Loucy (cell line): ENCODE measurements at regions not wholly inside any gene's neighbourhood (a gene's known extent, or its start where the extent isn't known, plus 50 kb on each side); places are given as distances from the start of the nearest gene placed in this dataset.
"Not testable (repeated sequence)": the region's sequence is repeated elsewhere in the genome, so short reads cannot be mapped to it uniquely, and the experiment has no call there.

ENCODE experiments used
- H2AFZ ChIP-seq: fragments of 200-600 bp; sonication (generic); 2 replicates; pipeline ENCODE4 v1.6.0; 2016; ENCODE audit warnings: antibody characterized with exemption, mild to moderate bottlenecking, low read length, moderate library complexity
- H3F3A ChIP-seq: fragments of 200-600 bp; 2 replicates; pipeline ENCODE4 v1.6.0; 2016; ENCODE audit warnings: antibody characterized with exemption, low read depth, mild to moderate bottlenecking
- H3K27me3 ChIP-seq: fragments of 200-600 bp; sonication (generic); 2 replicates; pipeline ENCODE4 v1.6.1; 2014; ENCODE audit warnings: low read length, mild to moderate bottlenecking; ENCODE audit not compliant: insufficient read depth, poor library complexity, severe bottlenecking
- H3K36me3 ChIP-seq: fragments of 200-600 bp; sonication (generic); 2 replicates; pipeline ENCODE4 v1.6.1; 2016; ENCODE audit warnings: low read length; ENCODE audit not compliant: insufficient read depth
- H3K4me1 ChIP-seq: fragments of 200-600 bp; sonication (generic); 2 replicates; pipeline ENCODE4 v1.5.1; 2014; ENCODE audit warnings: low read length, mild to moderate bottlenecking; ENCODE audit not compliant: insufficient read depth, poor library complexity, severe bottlenecking
- H3K4me2 ChIP-seq: fragments of 200-600 bp; sonication (generic); 2 replicates; pipeline ENCODE4 v1.6.0; 2014; ENCODE audit warnings: antibody characterized with exemption, low read length, low read depth, mild to moderate bottlenecking; ENCODE audit not compliant: poor library complexity, severe bottlenecking
- H3K4me3 ChIP-seq: fragments of 200-600 bp; sonication (generic); 2 replicates; pipeline ENCODE4 v1.5.1; 2014; ENCODE audit warnings: low read length, mild to moderate bottlenecking, mixed read lengths; ENCODE audit not compliant: poor library complexity, severe bottlenecking
- H3K79me2 ChIP-seq: fragments of 200-600 bp; sonication (generic); 2 replicates; pipeline ENCODE4 v1.6.1; 2014; ENCODE audit warnings: low read length; ENCODE audit not compliant: insufficient read depth
- H3K9ac ChIP-seq: fragments of 200-600 bp; sonication (generic); 2 replicates; pipeline ENCODE4 v1.6.0; 2014; ENCODE audit warnings: mild to moderate bottlenecking, low read depth, low read length, moderate library complexity; ENCODE audit not compliant: poor library complexity, severe bottlenecking
- H3K9me2 ChIP-seq: fragments of 200-600 bp; sonication (generic); replicated peaks from 2 replicates; pipeline ENCODE4 v1.6.1; 2016; ENCODE audit warnings: low read depth, low read length, mixed read lengths
- H3K9me3 ChIP-seq: fragments of 200-600 bp; sonication (generic); 2 replicates; pipeline ENCODE4 v1.6.1; 2014; ENCODE audit warnings: mild to moderate bottlenecking, antibody characterized with exemption, low read length, low read depth; ENCODE audit not compliant: insufficient read depth
- H4K20me1 ChIP-seq: fragments of 200-600 bp; sonication (generic); 2 replicates; pipeline ENCODE4 v1.6.0; 2014; ENCODE audit warnings: antibody characterized with exemption, low read length, mild to moderate bottlenecking; ENCODE audit not compliant: insufficient read depth, poor library complexity, severe bottlenecking
- CTCF ChIP-seq: fragments of 200-600 bp; sonication (generic); conservative IDR thresholded peaks from 2 replicates; pipeline ENCODE4 v1.5.1; 2014; ENCODE audit warnings: mild to moderate bottlenecking, antibody characterized with exemption, low read length
- EZH2phosphoT487 ChIP-seq: fragments of 200-600 bp; IDR thresholded peaks from 2 replicates; pipeline ENCODE4 v1.6.1; 2018; ENCODE audit warnings: antibody characterized with exemption, mild to moderate bottlenecking, moderate library complexity, borderline replicate concordance

- H3K9me2 ChIP-seq, result no peaks in the 10 kb centered on the region
- H2AFZ ChIP-seq, result no peak overlapping the region
- H3K36me3 ChIP-seq, result no peaks in the 10 kb centered on the region
- H3K9ac ChIP-seq, result no peak overlapping the region
- H3K4me3 ChIP-seq, result no peak overlapping the region
- H3K27me3 ChIP-seq, result no peaks in the 10 kb centered on the region
- H3K9me3 ChIP-seq, result no peaks in the 10 kb centered on the region
- H4K20me1 ChIP-seq, result no peaks in the 10 kb centered on the region
- peaks cover 5% of the 10 kb centered on the region for H3K4me1 ChIP-seq
- H3K79me2 ChIP-seq, result no peaks in the 10 kb centered on the region
- TF ChIP-seq CTCF (no peak), EZH2phosphoT487 (no peak)
- H3F3A ChIP-seq, result no peaks in the 10 kb centered on the region
- no peak overlapping the region for H3K4me2 ChIP-seq
Observed at GRCh38 chr2:172308253-172308935, 119.0 kb upstream of the ITGA6 start.

GRCh38 chr2:172311921-172312345, 115.5 kb upstream of the ITGA6 start:
- no peak overlapping the region for H3K9ac ChIP-seq
- no peaks in the 10 kb centered on the region for H3K36me3 ChIP-seq
- H3K27me3 ChIP-seq, result no peaks in the 10 kb centered on the region
- no peak overlapping the region; the same call in 1 of the 2 replicates for H2AFZ ChIP-seq
- H3K9me2 ChIP-seq, result no peaks in the 10 kb centered on the region
- H4K20me1 ChIP-seq, result no peaks in the 10 kb centered on the region
- H3F3A ChIP-seq, result no peaks in the 10 kb centered on the region
- no peak overlapping the region for H3K4me2 ChIP-seq
- no peaks in the 10 kb centered on the region for H3K79me2 ChIP-seq
- peaks cover 5% of the 10 kb centered on the region for H3K4me1 ChIP-seq
- no peak overlapping the region for H3K4me3 ChIP-seq
- TF ChIP-seq EZH2phosphoT487 (no peak), CTCF (no peak)
- no peaks in the 10 kb centered on the region for H3K9me3 ChIP-seq

GRCh38 chr2:172313715-172314341, 113.6 kb upstream of the ITGA6 start:
- Histone ChIP-seq H3K9me3 (no peaks in the 10 kb centered on the region), H4K20me1 (no peaks in the 10 kb centered on the region), H2AFZ (no peak overlapping the region), H3K4me2 (no peak overlapping the region), H3K27me3 (no peaks in the 10 kb centered on the region), H3K4me1 (no peaks in the 10 kb centered on the region), H3F3A (no peaks in the 10 kb centered on the region), H3K4me3 (no peak overlapping the region), H3K9ac (no peak overlapping the region), H3K79me2 (no peaks in the 10 kb centered on the region), H3K9me2 (no peaks in the 10 kb centered on the region), H3K36me3 (no peaks in the 10 kb centered on the region)
- TF ChIP-seq EZH2phosphoT487 (no peak), CTCF (no peak)

- H3K9me2 ChIP-seq, H3K27me3 ChIP-seq, H3K4me2 ChIP-seq, H3K79me2 ChIP-seq, H3K4me1 ChIP-seq, H4K20me1 ChIP-seq, H3K36me3 ChIP-seq, H3K9ac ChIP-seq, H3K9me3 ChIP-seq, H2AFZ ChIP-seq, H3K4me3 ChIP-seq, H3F3A ChIP-seq: not testable (repeated sequence)
Observed at GRCh38 chr2:172315070-172315469, 112.3 kb upstream of the ITGA6 start.
